SU-DHL-6 (cell line): ENCODE measurements at regions not wholly inside any gene's neighbourhood (a gene's known extent, or its start where the extent isn't known, plus 50 kb on each side); places are given as distances from the start of the nearest gene placed in this dataset.

Experiments used
- H2AFZ ChIP-seq: fragments of 200-600 bp; sonication (generic); 2 replicates; pipeline ENCODE4 v1.6.1; 2014; ENCODE audit warnings: low read depth, mild to moderate bottlenecking, moderate library complexity, mixed read lengths, antibody characterized with exemption, low read length; ENCODE audit not compliant: severe bottlenecking
- H3F3A ChIP-seq: fragments of 200-600 bp; shearing (Covaris generic); 2 replicates; pipeline ENCODE4 v1.6.0; 2016; ENCODE audit warnings: antibody characterized with exemption, mild to moderate bottlenecking; ENCODE audit not compliant: insufficient read depth
- H3K27ac ChIP-seq: fragments of 200-600 bp; sonication (generic); 2 replicates; pipeline ENCODE4 v1.5.1; 2016; ENCODE audit warnings: low read depth, mild to moderate bottlenecking, low read length, moderate library complexity, mixed read lengths
- H3K27me3 ChIP-seq: fragments of 200-600 bp; sonication (generic), shearing (Covaris generic); 2 replicates; pipeline ENCODE4 v1.6.0; 2014; ENCODE audit warnings: mild to moderate bottlenecking, low read length
- H3K36me3 ChIP-seq: fragments of 200-600 bp; sonication (generic); 2 replicates; pipeline ENCODE4 v1.6.1; 2014; ENCODE audit warnings: mild to moderate bottlenecking, low read length, mixed read lengths
- H3K4me2 ChIP-seq: fragments of 300-600, 200-600 bp; shearing (Covaris generic), sonication (generic); 2 replicates; pipeline ENCODE4 v1.6.0; 2014; ENCODE audit warnings: low read length, low read depth, mild to moderate bottlenecking; ENCODE audit not compliant: poor library complexity, severe bottlenecking
- H3K4me3 ChIP-seq: fragments of 200-600 bp; sonication (generic); 2 replicates; pipeline ENCODE4 v1.5.1; 2014; ENCODE audit warnings: antibody characterized with exemption, low read length, mild to moderate bottlenecking, mixed read lengths; ENCODE audit not compliant: insufficient read depth, poor library complexity, severe bottlenecking
- H3K79me2 ChIP-seq: fragments of 200-600 bp; sonication (generic); 2 replicates; pipeline ENCODE4 v1.6.1; 2014; ENCODE audit warnings: mild to moderate bottlenecking, low read length, moderate library complexity; ENCODE audit not compliant: insufficient read depth
- H3K9ac ChIP-seq: fragments of 200-600 bp; sonication (generic); 2 replicates; pipeline ENCODE4 v1.7.0; 2014; ENCODE audit warnings: mild to moderate bottlenecking, low read length
- H3K9me2 ChIP-seq: fragments of 200-600 bp; sonication (generic); replicated peaks from 2 replicates; pipeline ENCODE4 v1.6.1; 2014; ENCODE audit warnings: low read length; ENCODE audit not compliant: insufficient read depth
- H3K9me3 ChIP-seq: fragments of 200-600 bp; sonication (generic); 2 replicates; pipeline ENCODE4 v1.6.1; 2014; ENCODE audit warnings: low read length, mixed read lengths; ENCODE audit not compliant: insufficient read depth
- H4K20me1 ChIP-seq: fragments of 200-600 bp; sonication (generic); 2 replicates; pipeline ENCODE4 v1.6.1; 2014; ENCODE audit warnings: low read depth, mild to moderate bottlenecking, antibody characterized with exemption, low read length, moderate library complexity, mixed read lengths
- CTCF ChIP-seq: fragments of 200-600 bp; sonication (generic); IDR thresholded peaks from one replicate; pipeline ENCODE4 v1.5.1; 2017; ENCODE audit warnings: antibody characterized with exemption, mild to moderate bottlenecking, low read length, moderate library complexity; ENCODE audit not compliant: insufficient read depth, poor library complexity, severe bottlenecking
- EZH2phosphoT487 ChIP-seq: fragments of 200-600 bp; sonication (generic), shearing (Covaris generic); conservative IDR thresholded peaks from 2 replicates; pipeline ENCODE4 v1.6.1; 2018; ENCODE audit warnings: mild to moderate bottlenecking, antibody characterized with exemption, low read length, moderate library complexity, mixed read lengths

GRCh38 chr4:125951261-125951887 is 636.6 kb downstream of the FAT4 start:
- H3K9me2 ChIP-seq: no peaks in the 10 kb centered on the region
- no peaks in the 10 kb centered on the region for H3K9me3 ChIP-seq
- TF ChIP-seq EZH2phosphoT487 (no peak), CTCF (no peak)
- no peaks in the 10 kb centered on the region for H4K20me1 ChIP-seq
- H3F3A ChIP-seq: no peaks in the 10 kb centered on the region
- no peaks in the 10 kb centered on the region for H3K27me3 ChIP-seq
- no peak overlapping the region for H3K4me3 ChIP-seq
- H3K79me2 ChIP-seq: no peaks in the 10 kb centered on the region
- H3K9ac ChIP-seq: no peak overlapping the region
- H3K36me3 ChIP-seq: no peaks in the 10 kb centered on the region
- no peak overlapping the region for H2AFZ ChIP-seq
- H3K4me2 ChIP-seq: no peak overlapping the region
- H3K27ac ChIP-seq: no peak overlapping the region

GRCh38 chr4:125952631-125953030 is 637.9 kb downstream of the FAT4 start:
- no peak overlapping the region for H3K27ac ChIP-seq
- no peaks in the 10 kb centered on the region for H3K36me3 ChIP-seq
- H3K4me2 ChIP-seq: no peak overlapping the region
- H3K27me3 ChIP-seq: no peaks in the 10 kb centered on the region
- H3K9me3 ChIP-seq: no peaks in the 10 kb centered on the region
- H3F3A ChIP-seq: no peaks in the 10 kb centered on the region
- no peak overlapping the region for H2AFZ ChIP-seq
- H4K20me1 ChIP-seq: no peaks in the 10 kb centered on the region
- TF ChIP-seq CTCF (no peak), EZH2phosphoT487 (no peak)
- H3K79me2 ChIP-seq: no peaks in the 10 kb centered on the region
- H3K4me3 ChIP-seq: no peak overlapping the region
- H3K9me2 ChIP-seq: no peaks in the 10 kb centered on the region
- H3K9ac ChIP-seq: no peak overlapping the region

- Histone ChIP-seq H3K27me3 (no peaks in the 10 kb centered on the region), H3K27ac (no peak overlapping the region), H3K9me3 (no peaks in the 10 kb centered on the region)
These were observed 641.5 kb downstream of the FAT4 start for GRCh38 chr4:125956276-125956675.

More at GRCh38 chr4:125956276-125956675, 641.5 kb downstream of the FAT4 start:
- Histone ChIP-seq H3K79me2 (no peaks in the 10 kb centered on the region), H3K4me2 (no peak overlapping the region), H3K36me3 (no peaks in the 10 kb centered on the region), H3K4me3 (no peak overlapping the region), H3F3A (no peaks in the 10 kb centered on the region), H3K9ac (no peak overlapping the region), H2AFZ (no peak overlapping the region), H3K9me2 (no peaks in the 10 kb centered on the region), H4K20me1 (no peaks in the 10 kb centered on the region)
- TF ChIP-seq CTCF: no peak
